ENCODE measurements at regions not wholly inside any gene's neighbourhood (a gene's known extent, or its start where the extent isn't known, plus 50 kb on each side); places are given as distances from the start of the nearest gene placed in this dataset.

- H2BK12ac ChIP-seq (ENCODE audit: low read length): no peak overlapping the region
- H3K9me3 ChIP-seq (ENCODE audit: insufficient read depth, low read depth, low read length): peaks cover 5% of the 10 kb centered on the region
- H3K27ac ChIP-seq (ENCODE audit: low read depth, low read length): no peak overlapping the region
- DNase-seq: no peak
- H4K8ac ChIP-seq (ENCODE audit: low read depth, low read length): no peak overlapping the region
- H2BK5ac ChIP-seq (ENCODE audit: low read depth, low read length, poor library complexity): no peak overlapping the region
- H3K18ac ChIP-seq (ENCODE audit: low read length): no peak overlapping the region
- H3K79me1 ChIP-seq (ENCODE audit: low read length): peaks cover 19% of the 10 kb centered on the region
- no peak overlapping the region for H3K4ac ChIP-seq (ENCODE audit: low read depth, low read length)
- H3K36me3 ChIP-seq (ENCODE audit: control insufficient read depth in 1 of 2, insufficient read depth in 2 of 2, low read length in 2 of 2): no peaks in the 10 kb centered on the region
- H4K91ac ChIP-seq (ENCODE audit: low read depth, low read length): peak overlapping the region; percentile 10
- no peak overlapping the region for H3K23ac ChIP-seq (ENCODE audit: low read length)
- H3K4me3 ChIP-seq (ENCODE audit: low read depth, low read length): no peak overlapping the region
- H3K79me2 ChIP-seq (ENCODE audit: control insufficient read depth, insufficient read depth, low read length, poor library complexity): peaks cover 2% of the 10 kb centered on the region
- no peak overlapping the region for H3K14ac ChIP-seq (ENCODE audit: low read length)
- H3K27me3 ChIP-seq (ENCODE audit: insufficient read depth, low read length): no peaks in the 10 kb centered on the region
- H3K4me2 ChIP-seq (ENCODE audit: low read length): no peak overlapping the region
- H3K9ac ChIP-seq (ENCODE audit: low read length): no peak overlapping the region
- WGBS (ENCODE audit: extremely low coverage, insufficient coverage, insufficient read length): no CpG with 5 or more reads among the region's 6 CpGs
- H3K4me1 ChIP-seq (ENCODE audit: control insufficient read depth in 1 of 2, insufficient read depth in 2 of 2, low read length in 2 of 2): peaks cover 16 to 21% of the 10 kb centered on the region in 2 experiments
- no peak overlapping the region for H4K12ac ChIP-seq (ENCODE audit: low read depth, low read length)
- H2AFZ ChIP-seq (ENCODE audit: insufficient read depth, low read length, poor library complexity): no peak overlapping the region
- H2AK5ac ChIP-seq (ENCODE audit: low read length): peak overlapping the region; percentile 24
- no peak overlapping the region for H2BK120ac ChIP-seq (ENCODE audit: insufficient read depth, low read length, poor library complexity)
Measured at GRCh38 chr9:129474740-129475404, 146.0 kb downstream of the C9orf50 start.

GRCh38 chr9:129473523-129474244 is 147.2 kb downstream of the C9orf50 start:
- WGBS (ENCODE audit: extremely low coverage, insufficient coverage, insufficient read length): no CpG with 5 or more reads among the region's 15 CpGs
- Histone ChIP-seq H3K18ac (ENCODE audit: low read length) (no peak overlapping the region), H2AK5ac (ENCODE audit: low read length) (no peak overlapping the region), H3K14ac (ENCODE audit: low read length) (no peak overlapping the region), H3K9me3 (ENCODE audit: insufficient read depth, low read depth, low read length) (peaks cover 7% of the 10 kb centered on the region), H4K8ac (ENCODE audit: low read depth, low read length) (no peak overlapping the region), H3K36me3 (ENCODE audit: control insufficient read depth in 1 of 2, insufficient read depth in 2 of 2, low read length in 2 of 2) (no peaks in the 10 kb centered on the region), H3K79me1 (ENCODE audit: low read length) (peaks cover 10% of the 10 kb centered on the region), H3K27me3 (ENCODE audit: insufficient read depth, low read length) (no peaks in the 10 kb centered on the region), H3K79me2 (ENCODE audit: control insufficient read depth, insufficient read depth, low read length, poor library complexity) (no peaks in the 10 kb centered on the region), H2BK120ac (ENCODE audit: insufficient read depth, low read length, poor library complexity) (no peak overlapping the region), H4K91ac (ENCODE audit: low read depth, low read length) (no peak overlapping the region), H3K27ac (ENCODE audit: low read depth, low read length) (no peak overlapping the region), H3K23ac (ENCODE audit: low read length) (no peak overlapping the region), H3K4ac (ENCODE audit: low read depth, low read length) (no peak overlapping the region), H3K9ac (ENCODE audit: low read length) (no peak overlapping the region), H2BK12ac (ENCODE audit: low read length) (no peak overlapping the region), H2BK5ac (ENCODE audit: low read depth, low read length, poor library complexity) (no peak overlapping the region), H4K12ac (ENCODE audit: low read depth, low read length) (no peak overlapping the region), H3K4me1 (ENCODE audit: control insufficient read depth in 1 of 2, insufficient read depth in 2 of 2, low read length in 2 of 2) (peaks cover 15 to 21% of the 10 kb centered on the region in 2 experiments), H3K4me3 (ENCODE audit: low read depth, low read length) (no peak overlapping the region), H3K4me2 (ENCODE audit: low read length) (no peak overlapping the region), H2AFZ (ENCODE audit: insufficient read depth, low read length, poor library complexity) (no peak overlapping the region)
- no peak for DNase-seq

- Histone ChIP-seq H3K23ac (ENCODE audit: low read length) (no peak overlapping the region), H4K8ac (ENCODE audit: low read depth, low read length) (no peak overlapping the region), H2AK5ac (ENCODE audit: low read length) (no peak overlapping the region), H3K4me3 (ENCODE audit: low read depth, low read length) (no peak overlapping the region), H4K91ac (ENCODE audit: low read depth, low read length) (peak overlapping the region; percentile 15), H3K14ac (ENCODE audit: low read length) (no peak overlapping the region), H3K4me2 (ENCODE audit: low read length) (no peak overlapping the region), H3K36me3 (ENCODE audit: control insufficient read depth in 1 of 2, insufficient read depth in 2 of 2, low read length in 2 of 2) (no peaks in the 10 kb centered on the region), H3K79me1 (ENCODE audit: low read length) (peaks cover 10% of the 10 kb centered on the region), H3K27me3 (ENCODE audit: insufficient read depth, low read length) (no peaks in the 10 kb centered on the region), H3K79me2 (ENCODE audit: control insufficient read depth, insufficient read depth, low read length, poor library complexity) (no peaks in the 10 kb centered on the region), H3K4ac (ENCODE audit: low read depth, low read length) (no peak overlapping the region), H3K27ac (ENCODE audit: low read depth, low read length) (no peak overlapping the region), H3K9ac (ENCODE audit: low read length) (no peak overlapping the region), H3K9me3 (ENCODE audit: insufficient read depth, low read depth, low read length) (peaks cover 10% of the 10 kb centered on the region), H2BK5ac (ENCODE audit: low read depth, low read length, poor library complexity) (no peak overlapping the region), H2BK120ac (ENCODE audit: insufficient read depth, low read length, poor library complexity) (peak overlapping the region; percentile 22), H3K4me1 (ENCODE audit: control insufficient read depth in 1 of 2, insufficient read depth in 2 of 2, low read length in 2 of 2) (peaks cover 15 to 21% of the 10 kb centered on the region in 2 experiments), H3K18ac (ENCODE audit: low read length) (no peak overlapping the region), H2AFZ (ENCODE audit: insufficient read depth, low read length, poor library complexity) (no peak overlapping the region), H2BK12ac (ENCODE audit: low read length) (peak overlapping the region; percentile 28), H4K12ac (ENCODE audit: low read depth, low read length) (no peak overlapping the region)
- no CpG with 5 or more reads among the region's 6 CpGs for WGBS (ENCODE audit: extremely low coverage, insufficient coverage, insufficient read length)
- DNase-seq: no peak
Measured at GRCh38 chr9:129472651-129473102, 148.2 kb downstream of the C9orf50 start.

GRCh38 chr9:129471201-129472019 is 149.5 kb downstream of the C9orf50 start:
- Histone ChIP-seq H3K9ac (ENCODE audit: low read length) (no peak overlapping the region), H3K9me3 (ENCODE audit: insufficient read depth, low read depth, low read length) (peaks cover 10% of the 10 kb centered on the region), H2BK120ac (ENCODE audit: insufficient read depth, low read length, poor library complexity) (peak overlapping the region; percentile 21), H3K23ac (ENCODE audit: low read length) (no peak overlapping the region), H2AFZ (ENCODE audit: insufficient read depth, low read length, poor library complexity) (no peak overlapping the region), H3K4me3 (ENCODE audit: low read depth, low read length) (no peak overlapping the region), H3K36me3 (ENCODE audit: control insufficient read depth in 1 of 2, insufficient read depth in 2 of 2, low read length in 2 of 2) (no peaks in the 10 kb centered on the region), H2AK5ac (ENCODE audit: low read length) (no peak overlapping the region), H4K91ac (ENCODE audit: low read depth, low read length) (peak overlapping the region; percentile 18), H3K18ac (ENCODE audit: low read length) (peak overlapping the region; percentile 12), H3K27me3 (ENCODE audit: insufficient read depth, low read length) (no peaks in the 10 kb centered on the region), H2BK12ac (ENCODE audit: low read length) (no peak overlapping the region), H3K4ac (ENCODE audit: low read depth, low read length) (no peak overlapping the region), H3K79me1 (ENCODE audit: low read length) (peaks cover 12% of the 10 kb centered on the region), H3K79me2 (ENCODE audit: control insufficient read depth, insufficient read depth, low read length, poor library complexity) (no peaks in the 10 kb centered on the region), H3K4me2 (ENCODE audit: low read length) (no peak overlapping the region), H3K4me1 (ENCODE audit: control insufficient read depth in 1 of 2, insufficient read depth in 2 of 2, low read length in 2 of 2) (peaks cover 10 to 17% of the 10 kb centered on the region in 2 experiments), H3K27ac (ENCODE audit: low read depth, low read length) (no peak overlapping the region), H4K12ac (ENCODE audit: low read depth, low read length) (no peak overlapping the region), H2BK5ac (ENCODE audit: low read depth, low read length, poor library complexity) (no peak overlapping the region), H4K8ac (ENCODE audit: low read depth, low read length) (no peak overlapping the region), H3K14ac (ENCODE audit: low read length) (no peak overlapping the region)
- WGBS (ENCODE audit: extremely low coverage, insufficient coverage, insufficient read length): no CpG with 5 or more reads among the region's 5 CpGs
- DNase-seq: no peak
